K562 (cell line): ENCODE measurements at regions not wholly inside any gene's neighbourhood (a gene's known extent, or its start where the extent isn't known, plus 50 kb on each side); places are given as distances from the start of the nearest gene placed in this dataset.

Experiments
- ATAC-seq: fragments of 200-7000 bp; cut with Tn5 transposase; 3 replicates; pipeline ENCODE4 v1.9.1; 2020; ENCODE audit warnings: moderate library complexity
- BruUV-seq: library from RNA; stranded (reverse); fragments of 400-500 nt; replicated peaks from 2 replicates; lab custom pipeline; 2021; lab: Mats Ljungman, UMichigan
- CTCF ChIA-PET: fragments of 300-600 bp; formaldehyde crosslinking; extraction: SDS; loops from one replicate; lab custom pipeline; 2021; ENCODE audit warnings: low intra/inter-chr PET ratio; lab: Yijun Ruan, JAX
- POLR2A ChIA-PET: fragments of 300-600, 350-650 bp; sonication (Branson Sonifier 250); formaldehyde crosslinking; extraction: SDS; loops from one replicate; lab custom pipeline; 2021; ENCODE audit warnings: antibody characterized with exemption, inconsistent platforms; lab: Yijun Ruan, JAX
- DNase-seq, 4 experiments: peaks; one replicate each; pipeline versions ENCODE4 v3.0.0 to v3.0.0-alpha.2; 2011 to 2018; ENCODE audit warnings: low spot score in 3 of 4, mixed read lengths in 3 of 4; ENCODE audit errors: extremely low read depth in 1 of 4
- FAIRE-seq: peaks from 2 replicates; lab custom pipeline; 2011; peaks lifted over from hg19 to GRCh38; lab: Jason Lieb, UNC
- H2AFZ ChIP-seq: 2 replicates; pipeline ENCODE4 v1.6.0; 2011; ENCODE audit warnings: low read depth, low read length, control low read depth, inconsistent platforms
- H3K27ac ChIP-seq: fragments of 200-600 bp; 3 replicates; pipeline ENCODE4 v1.8.0; 2011; ENCODE audit warnings: low read depth, mild to moderate bottlenecking, control low read depth, inconsistent platforms, low read length, moderate library complexity, mixed read lengths; ENCODE audit errors: extremely low read depth
- H3K27me3 ChIP-seq, 2 experiments: fragments of 300-600 bp in 1 of 2; 2 replicates in 1 of 2; 3 replicates in 1 of 2; pipeline versions ENCODE4 v1.6.0 to v1.8.0; 2011; ENCODE audit warnings: inconsistent platforms in 2 of 2, low read length in 2 of 2, mild to moderate bottlenecking in 1 of 2, mixed read lengths in 1 of 2, moderate library complexity in 1 of 2; ENCODE audit not compliant: control insufficient read depth in 2 of 2, insufficient read depth in 2 of 2
- H3K36me3 ChIP-seq: fragments of 300-600 bp; 3 replicates; pipeline ENCODE4 v1.8.0; 2011; ENCODE audit warnings: mild to moderate bottlenecking, low read length, inconsistent platforms; ENCODE audit not compliant: control insufficient read depth, insufficient read depth
- H3K4me1 ChIP-seq, 2 experiments: fragments of 200-600 bp in 1 of 2; replicated peaks in 1 of 2; 2 replicates in 1 of 2; 3 replicates in 1 of 2; pipeline versions ENCODE4 v1.5.1 to v1.8.0; 2011; ENCODE audit warnings: inconsistent platforms in 2 of 2, low read length in 2 of 2, mild to moderate bottlenecking in 1 of 2, mixed read lengths in 1 of 2, moderate library complexity in 1 of 2; ENCODE audit not compliant: control insufficient read depth in 2 of 2, insufficient read depth in 2 of 2
- H3K4me2 ChIP-seq: 2 replicates; pipeline ENCODE4 v1.6.1; 2011; ENCODE audit warnings: low read length, control low read depth, inconsistent platforms, mixed read lengths; ENCODE audit not compliant: insufficient read depth
- H3K4me3 ChIP-seq: fragments of 200-600 bp; sonication (generic), shearing (Covaris generic); 2 replicates; pipeline ENCODE4 v1.5.1; 2016; ENCODE audit warnings: control low read depth, inconsistent platforms
- H3K79me2 ChIP-seq: fragments of 200-600 bp; 3 replicates; pipeline ENCODE4 v1.8.0; 2011; ENCODE audit warnings: low read length, inconsistent platforms; ENCODE audit not compliant: control insufficient read depth, insufficient read depth
- H3K9ac ChIP-seq, 2 experiments: 2 replicates each; pipeline versions ENCODE4 v1.6.0 to v1.6.1; 2011; ENCODE audit warnings: low read depth in 2 of 2, low read length in 2 of 2, control low read depth in 1 of 2, inconsistent platforms in 1 of 2, mild to moderate bottlenecking in 1 of 2, mixed read lengths in 1 of 2; ENCODE audit not compliant: insufficient read depth in 1 of 2
- H3K9me1 ChIP-seq: one replicate; pipeline ENCODE4 v1.6.0; 2011; ENCODE audit warnings: inconsistent platforms, mild to moderate bottlenecking, low read length, moderate library complexity; ENCODE audit not compliant: control insufficient read depth, insufficient read depth
- H3K9me3 ChIP-seq: replicated peaks from 2 replicates; pipeline ENCODE4 v1.5.1; 2011; ENCODE audit warnings: low read depth, low read length, inconsistent platforms; ENCODE audit not compliant: control insufficient read depth, insufficient read depth
- H4K20me1 ChIP-seq: replicated peaks from 2 replicates; pipeline ENCODE4 v1.6.1; 2011; ENCODE audit warnings: low read length, inconsistent platforms, mixed read lengths; ENCODE audit not compliant: control insufficient read depth, insufficient read depth
- DIDO1 ChIP-seq: fragments of 450-650 bp; IDR thresholded peaks from 2 replicates; pipeline ENCODE4 v1.6.1; 2016; ENCODE audit warnings: low read depth, missing biosample characterization, missing genetic modification characterization
- E2F5 ChIP-seq: sonication (generic); formaldehyde crosslinking; IDR thresholded peaks from 2 replicates; pipeline ENCODE4 v1.8.0; 2022; ENCODE audit warnings: mild to moderate bottlenecking, missing genetic modification reagents
- ESRRB ChIP-seq: fragments of 250-450 bp; sonication (Bioruptor Pico); IDR thresholded peaks from 2 replicates; pipeline ENCODE4 v1.5.0; 2020; ENCODE audit warnings: mild to moderate bottlenecking, moderate library complexity, borderline replicate concordance
- GATAD2B ChIP-seq: fragments of 450-650 bp; IDR thresholded peaks from 2 replicates; pipeline ENCODE4 v1.6.1; 2017; ENCODE audit warnings: mild to moderate bottlenecking, borderline replicate concordance
- KAT7 ChIP-seq: sonication (generic); formaldehyde crosslinking; IDR thresholded peaks from 2 replicates; pipeline ENCODE4 v1.8.0; 2022; ENCODE audit warnings: missing genetic modification reagents, mild to moderate bottlenecking, borderline replicate concordance
- KLF16 ChIP-seq: IDR thresholded peaks from 2 replicates; pipeline ENCODE4 v1.6.1; 2016; ENCODE audit warnings: antibody characterized with exemption
- PKNOX1 ChIP-seq: fragments of 450-650 bp; IDR thresholded peaks from 2 replicates; pipeline ENCODE4 v1.6.1; 2016
- POLR2AphosphoS5 ChIP-seq: IDR thresholded peaks from 2 replicates; pipeline ENCODE4 v1.6.1; 2011; ENCODE audit warnings: mild to moderate bottlenecking, low read depth, low read length, moderate library complexity; ENCODE audit not compliant: control insufficient read depth, insufficient read depth
- ZEB2 ChIP-seq: fragments of 450-650 bp; IDR thresholded peaks from 2 replicates; pipeline ENCODE4 v1.6.1; 2016
- WGBS: fragments of 100-300 bp; shearing (Covaris generic); methylation state at CpG from one replicate; pipeline ENCODE4 v1.1.6; 2016; ENCODE audit warnings: low coverage, mixed read lengths; ENCODE audit not compliant: insufficient coverage; ENCODE audit errors: missing lambda C conversion rate; 5-methylcytosine and 5-hydroxymethylcytosine counted together
- in situ Hi-C: fragments of 300-500 bp; cut with MboI; formaldehyde crosslinking; loops from 4 replicates; pipeline ENCODE4 v1.15.0; 2018; ENCODE audit warnings: inconsistent platforms, mixed read lengths
- intact Hi-C: fragments of 100-400 bp; cut with micrococcal nuclease; formaldehyde crosslinking; loops from 2 replicates; pipeline ENCODE4 v1.14.2; 2022
- TF ChIP-seq, protein P1 (sequence below): fragments of 200-600 bp; sonication (generic); IDR thresholded peaks from one replicate; pipeline ENCODE4 v1.6.1; 2012; ENCODE audit warnings: mild to moderate bottlenecking, low read depth, low read length, inconsistent platforms

DNA sequence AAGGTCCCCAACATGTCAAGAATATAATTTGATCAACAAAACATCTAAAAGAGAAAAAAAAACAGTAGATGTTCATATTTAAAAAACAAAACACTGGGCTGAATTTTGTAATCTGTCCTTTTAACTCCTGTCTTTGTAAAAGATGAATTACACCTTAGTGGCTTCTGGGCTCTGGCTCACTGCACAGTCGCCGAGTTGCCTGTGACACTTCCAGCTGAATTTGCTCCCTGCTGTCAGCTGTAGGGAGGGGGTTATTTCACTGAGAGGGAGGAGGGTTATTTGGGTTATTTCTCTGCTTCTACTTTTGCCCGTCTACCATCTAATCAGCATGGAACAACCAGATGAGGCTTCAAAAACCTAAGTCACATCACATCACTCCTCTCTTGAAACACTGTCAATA lies 193.0 kb upstream of the ZC3H12A start:
- Histone ChIP-seq H3K9me3 (no peaks in the 10 kb centered on the region), H4K20me1 (peaks cover 4% of the 10 kb centered on the region; the same call in 1 of the 2 replicates), H3K4me3 (no peak overlapping the region), H3K79me2 (no peaks in the 10 kb centered on the region), H2AFZ (no peak overlapping the region), H3K4me1 (no peaks in the 10 kb centered on the region), H3K9me1 (no peaks in the 10 kb centered on the region), H3K27me3 (no peaks in the 10 kb centered on the region), H3K4me2 (no peak overlapping the region), H3K9ac (no peak overlapping the region), H3K27ac (no peak overlapping the region), H3K36me3 (no peaks in the 10 kb centered on the region)
- no peak for FAIRE-seq
- BruUV-seq: no TSS peak
- ChIA-PET POLR2A (no interaction called here), CTCF (no interaction called here)
- no peak for DNase-seq
- in situ Hi-C loops (no loop called here), intact Hi-C loops (no loop called here)
- ATAC-seq: no peak
- 2% methylated on average over 3 of the region's 3 CpGs for WGBS
- TF ChIP-seq KLF16 (no peak), DIDO1 (tag) (no peak), GATAD2B (no peak), ZEB2 (no peak), E2F5 (CRISPR knock-in tag) (no peak), KAT7 (CRISPR knock-in tag) (no peak), PKNOX1 (no peak), ESRRB (CRISPR knock-in tag) (no peak), POLR2AphosphoS5 (no peak)
- TF ChIP-seq, protein P1, sequence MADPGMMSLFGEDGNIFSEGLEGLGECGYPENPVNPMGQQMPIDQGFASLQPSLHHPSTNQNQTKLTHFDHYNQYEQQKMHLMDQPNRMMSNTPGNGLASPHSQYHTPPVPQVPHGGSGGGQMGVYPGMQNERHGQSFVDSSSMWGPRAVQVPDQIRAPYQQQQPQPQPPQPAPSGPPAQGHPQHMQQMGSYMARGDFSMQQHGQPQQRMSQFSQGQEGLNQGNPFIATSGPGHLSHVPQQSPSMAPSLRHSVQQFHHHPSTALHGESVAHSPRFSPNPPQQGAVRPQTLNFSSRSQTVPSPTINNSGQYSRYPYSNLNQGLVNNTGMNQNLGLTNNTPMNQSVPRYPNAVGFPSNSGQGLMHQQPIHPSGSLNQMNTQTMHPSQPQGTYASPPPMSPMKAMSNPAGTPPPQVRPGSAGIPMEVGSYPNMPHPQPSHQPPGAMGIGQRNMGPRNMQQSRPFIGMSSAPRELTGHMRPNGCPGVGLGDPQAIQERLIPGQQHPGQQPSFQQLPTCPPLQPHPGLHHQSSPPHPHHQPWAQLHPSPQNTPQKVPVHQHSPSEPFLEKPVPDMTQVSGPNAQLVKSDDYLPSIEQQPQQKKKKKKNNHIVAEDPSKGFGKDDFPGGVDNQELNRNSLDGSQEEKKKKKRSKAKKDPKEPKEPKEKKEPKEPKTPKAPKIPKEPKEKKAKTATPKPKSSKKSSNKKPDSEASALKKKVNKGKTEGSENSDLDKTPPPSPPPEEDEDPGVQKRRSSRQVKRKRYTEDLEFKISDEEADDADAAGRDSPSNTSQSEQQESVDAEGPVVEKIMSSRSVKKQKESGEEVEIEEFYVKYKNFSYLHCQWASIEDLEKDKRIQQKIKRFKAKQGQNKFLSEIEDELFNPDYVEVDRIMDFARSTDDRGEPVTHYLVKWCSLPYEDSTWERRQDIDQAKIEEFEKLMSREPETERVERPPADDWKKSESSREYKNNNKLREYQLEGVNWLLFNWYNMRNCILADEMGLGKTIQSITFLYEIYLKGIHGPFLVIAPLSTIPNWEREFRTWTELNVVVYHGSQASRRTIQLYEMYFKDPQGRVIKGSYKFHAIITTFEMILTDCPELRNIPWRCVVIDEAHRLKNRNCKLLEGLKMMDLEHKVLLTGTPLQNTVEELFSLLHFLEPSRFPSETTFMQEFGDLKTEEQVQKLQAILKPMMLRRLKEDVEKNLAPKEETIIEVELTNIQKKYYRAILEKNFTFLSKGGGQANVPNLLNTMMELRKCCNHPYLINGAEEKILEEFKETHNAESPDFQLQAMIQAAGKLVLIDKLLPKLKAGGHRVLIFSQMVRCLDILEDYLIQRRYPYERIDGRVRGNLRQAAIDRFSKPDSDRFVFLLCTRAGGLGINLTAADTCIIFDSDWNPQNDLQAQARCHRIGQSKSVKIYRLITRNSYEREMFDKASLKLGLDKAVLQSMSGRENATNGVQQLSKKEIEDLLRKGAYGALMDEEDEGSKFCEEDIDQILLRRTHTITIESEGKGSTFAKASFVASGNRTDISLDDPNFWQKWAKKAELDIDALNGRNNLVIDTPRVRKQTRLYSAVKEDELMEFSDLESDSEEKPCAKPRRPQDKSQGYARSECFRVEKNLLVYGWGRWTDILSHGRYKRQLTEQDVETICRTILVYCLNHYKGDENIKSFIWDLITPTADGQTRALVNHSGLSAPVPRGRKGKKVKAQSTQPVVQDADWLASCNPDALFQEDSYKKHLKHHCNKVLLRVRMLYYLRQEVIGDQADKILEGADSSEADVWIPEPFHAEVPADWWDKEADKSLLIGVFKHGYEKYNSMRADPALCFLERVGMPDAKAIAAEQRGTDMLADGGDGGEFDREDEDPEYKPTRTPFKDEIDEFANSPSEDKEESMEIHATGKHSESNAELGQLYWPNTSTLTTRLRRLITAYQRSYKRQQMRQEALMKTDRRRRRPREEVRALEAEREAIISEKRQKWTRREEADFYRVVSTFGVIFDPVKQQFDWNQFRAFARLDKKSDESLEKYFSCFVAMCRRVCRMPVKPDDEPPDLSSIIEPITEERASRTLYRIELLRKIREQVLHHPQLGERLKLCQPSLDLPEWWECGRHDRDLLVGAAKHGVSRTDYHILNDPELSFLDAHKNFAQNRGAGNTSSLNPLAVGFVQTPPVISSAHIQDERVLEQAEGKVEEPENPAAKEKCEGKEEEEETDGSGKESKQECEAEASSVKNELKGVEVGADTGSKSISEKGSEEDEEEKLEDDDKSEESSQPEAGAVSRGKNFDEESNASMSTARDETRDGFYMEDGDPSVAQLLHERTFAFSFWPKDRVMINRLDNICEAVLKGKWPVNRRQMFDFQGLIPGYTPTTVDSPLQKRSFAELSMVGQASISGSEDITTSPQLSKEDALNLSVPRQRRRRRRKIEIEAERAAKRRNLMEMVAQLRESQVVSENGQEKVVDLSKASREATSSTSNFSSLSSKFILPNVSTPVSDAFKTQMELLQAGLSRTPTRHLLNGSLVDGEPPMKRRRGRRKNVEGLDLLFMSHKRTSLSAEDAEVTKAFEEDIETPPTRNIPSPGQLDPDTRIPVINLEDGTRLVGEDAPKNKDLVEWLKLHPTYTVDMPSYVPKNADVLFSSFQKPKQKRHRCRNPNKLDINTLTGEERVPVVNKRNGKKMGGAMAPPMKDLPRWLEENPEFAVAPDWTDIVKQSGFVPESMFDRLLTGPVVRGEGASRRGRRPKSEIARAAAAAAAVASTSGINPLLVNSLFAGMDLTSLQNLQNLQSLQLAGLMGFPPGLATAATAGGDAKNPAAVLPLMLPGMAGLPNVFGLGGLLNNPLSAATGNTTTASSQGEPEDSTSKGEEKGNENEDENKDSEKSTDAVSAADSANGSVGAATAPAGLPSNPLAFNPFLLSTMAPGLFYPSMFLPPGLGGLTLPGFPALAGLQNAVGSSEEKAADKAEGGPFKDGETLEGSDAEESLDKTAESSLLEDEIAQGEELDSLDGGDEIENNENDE: no peak
